ENCODE measurements at regions not wholly inside any gene's neighbourhood (a gene's known extent, or its start where the extent isn't known, plus 50 kb on each side); places are given as distances from the start of the nearest gene placed in this dataset.
"Not testable (repeated sequence)": the region's sequence is repeated elsewhere in the genome, so short reads cannot be mapped to it uniquely, and the experiment has no call there.

- DNase-seq: no peak
Measured at GRCh38 chr13:67986234-67986633, 756.1 kb upstream of the PCDH9 start.

- DNase-seq: no peak
Measured at GRCh38 chr13:67977066-67977465, 746.9 kb upstream of the PCDH9 start.

GRCh38 chr13:67971291-67971690, 741.2 kb upstream of the PCDH9 start:
- DNase-seq: no peak

GRCh38 chr13:67967031-67967430, 736.9 kb upstream of the PCDH9 start:
- DNase-seq: no peak

- no peak for DNase-seq
Measured at GRCh38 chr13:67966065-67966464, 735.9 kb upstream of the PCDH9 start.

GRCh38 chr13:67964986-67965385, 734.9 kb upstream of the PCDH9 start:
- DNase-seq: no peak

- DNase-seq: no peak
Measured at GRCh38 chr13:67964091-67964490, 734.0 kb upstream of the PCDH9 start.

GRCh38 chr13:67961331-67961730, 731.2 kb upstream of the PCDH9 start:
- DNase-seq: no peak

- DNase-seq: no peak
Measured at GRCh38 chr13:67951431-67951830, 721.3 kb upstream of the PCDH9 start.

- DNase-seq: no peak
Measured at GRCh38 chr13:67950603-67951002, 720.5 kb upstream of the PCDH9 start.

- DNase-seq: no peak
Measured at GRCh38 chr13:67946131-67946530, 716.0 kb upstream of the PCDH9 start.

GRCh38 chr13:67943116-67943515, 713.0 kb upstream of the PCDH9 start:
- no peak for DNase-seq

GRCh38 chr13:67935626-67936025, 705.5 kb upstream of the PCDH9 start:
- DNase-seq: no peak

- DNase-seq: no peak
Measured at GRCh38 chr13:67934617-67935330, 704.6 kb upstream of the PCDH9 start.

GRCh38 chr13:67932991-67933390, 702.9 kb upstream of the PCDH9 start:
- no peak for DNase-seq

GRCh38 chr13:67917291-67917987, 687.3 kb upstream of the PCDH9 start:
- no peak for DNase-seq

GRCh38 chr13:67916650-67917049, 686.5 kb upstream of the PCDH9 start:
- DNase-seq: no peak

- DNase-seq: no peak
Measured at GRCh38 chr13:67914535-67914934, 684.4 kb upstream of the PCDH9 start.

- DNase-seq: not testable (repeated sequence)
Measured at GRCh38 chr13:67902960-67903359, 672.8 kb upstream of the PCDH9 start.

GRCh38 chr13:67880916-67881315, 650.8 kb upstream of the PCDH9 start:
- no peak for DNase-seq

- DNase-seq: no peak
Measured at GRCh38 chr13:67878376-67878775, 648.2 kb upstream of the PCDH9 start.

- no peak for DNase-seq
Measured at GRCh38 chr13:67877031-67877430, 646.9 kb upstream of the PCDH9 start.

- no peak for DNase-seq
Measured at GRCh38 chr13:67867206-67867605, 637.1 kb upstream of the PCDH9 start.

- DNase-seq: no peak
Measured at GRCh38 chr13:67860315-67860714, 630.2 kb upstream of the PCDH9 start.

- no peak for DNase-seq
Measured at GRCh38 chr13:67859904-67860303, 629.8 kb upstream of the PCDH9 start.

All from NCI-H1105 (cell line).